Liver (tissue), 2 donors: ENCODE measurements at regions not wholly inside any gene's neighbourhood (a gene's known extent, or its start where the extent isn't known, plus 50 kb on each side); places are given as distances from the start of the nearest gene placed in this dataset.

Source experiments
- CTCF ChIP-seq: fragments of 150-350 bp; IDR thresholded peaks from 2 replicates; pipeline ENCODE4 v1.5.1; 2017; ENCODE audit warnings: improper control_type of control experiment, low read depth, low read length; ENCODE audit not compliant: missing input control
- REST ChIP-seq: IDR thresholded peaks from 2 replicates; pipeline ENCODE4 v1.6.1; 2016; ENCODE audit warnings: antibody characterized with exemption, mild to moderate bottlenecking
- YY1 ChIP-seq: IDR thresholded peaks from 2 replicates; pipeline ENCODE4 v1.6.1; 2016; ENCODE audit warnings: antibody characterized with exemption, mild to moderate bottlenecking
- ZBTB33 ChIP-seq: IDR thresholded peaks from 2 replicates; pipeline ENCODE4 v1.6.1; 2016; ENCODE audit warnings: antibody characterized with exemption
- donor health status: healthy.

- TF ChIP-seq YY1 (no peak), CTCF (no peak), ZBTB33 (no peak), REST (no peak)
These were observed 1261.9 kb upstream of the CITED2 start for GRCh38 chr6:140636271-140636907.
